Fibroblast of mammary gland (primary cell): ENCODE measurements at regions not wholly inside any gene's neighbourhood (a gene's known extent, or its start where the extent isn't known, plus 50 kb on each side); places are given as distances from the start of the nearest gene placed in this dataset.

Experiments used
- DNase-seq: peaks from one replicate; pipeline ENCODE4 v3.0.0-alpha.2; 2010; ENCODE audit warnings: low read depth
- H3K4me3 ChIP-seq: 2 replicates; pipeline ENCODE4 v1.5.1; 2011; ENCODE audit warnings: low read depth, mild to moderate bottlenecking, low read length, moderate library complexity; ENCODE audit not compliant: control insufficient read depth
- TF ChIP-seq, protein P1 (sequence below): conservative IDR thresholded peaks from 2 replicates; pipeline ENCODE4 v1.5.1; 2011; ENCODE audit warnings: low read depth, low read length, inconsistent platforms; ENCODE audit not compliant: control insufficient read depth, insufficient read depth

DNA sequence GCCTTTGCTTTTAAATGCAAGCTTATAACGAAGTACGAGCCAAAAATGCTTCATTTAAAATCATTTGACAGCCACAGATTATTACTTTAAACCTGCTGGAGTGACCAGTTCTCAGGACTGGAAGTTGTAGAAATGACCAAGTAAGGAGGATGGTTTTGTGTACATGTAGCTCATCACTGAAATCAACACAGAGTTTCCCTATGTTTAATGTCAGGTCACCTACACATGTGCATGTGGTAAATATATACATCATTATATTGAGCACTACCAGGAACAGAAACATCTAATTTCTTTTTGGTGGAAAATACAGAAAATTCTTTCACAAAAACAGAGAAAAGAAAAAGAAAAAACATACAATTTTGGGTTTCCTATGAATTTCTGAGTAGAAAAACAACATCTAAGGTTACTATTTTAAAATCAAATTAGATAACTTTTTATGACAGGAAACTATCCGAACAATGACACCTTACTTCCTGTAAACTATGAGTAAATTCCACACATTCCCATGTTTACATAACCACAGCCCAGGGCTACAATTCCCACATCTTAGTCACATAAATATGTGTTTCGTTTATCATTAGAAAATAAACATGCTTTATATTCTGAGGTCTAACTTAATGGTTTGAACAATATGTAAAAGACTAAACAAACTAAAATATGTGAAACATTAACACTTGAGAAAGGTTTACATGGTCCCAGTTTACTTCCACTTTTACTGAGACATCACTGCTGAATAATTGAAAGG is 73.6 kb downstream of the ZNF281 start:
- no peak overlapping the region for H3K4me3 ChIP-seq
- TF ChIP-seq, protein P1, sequence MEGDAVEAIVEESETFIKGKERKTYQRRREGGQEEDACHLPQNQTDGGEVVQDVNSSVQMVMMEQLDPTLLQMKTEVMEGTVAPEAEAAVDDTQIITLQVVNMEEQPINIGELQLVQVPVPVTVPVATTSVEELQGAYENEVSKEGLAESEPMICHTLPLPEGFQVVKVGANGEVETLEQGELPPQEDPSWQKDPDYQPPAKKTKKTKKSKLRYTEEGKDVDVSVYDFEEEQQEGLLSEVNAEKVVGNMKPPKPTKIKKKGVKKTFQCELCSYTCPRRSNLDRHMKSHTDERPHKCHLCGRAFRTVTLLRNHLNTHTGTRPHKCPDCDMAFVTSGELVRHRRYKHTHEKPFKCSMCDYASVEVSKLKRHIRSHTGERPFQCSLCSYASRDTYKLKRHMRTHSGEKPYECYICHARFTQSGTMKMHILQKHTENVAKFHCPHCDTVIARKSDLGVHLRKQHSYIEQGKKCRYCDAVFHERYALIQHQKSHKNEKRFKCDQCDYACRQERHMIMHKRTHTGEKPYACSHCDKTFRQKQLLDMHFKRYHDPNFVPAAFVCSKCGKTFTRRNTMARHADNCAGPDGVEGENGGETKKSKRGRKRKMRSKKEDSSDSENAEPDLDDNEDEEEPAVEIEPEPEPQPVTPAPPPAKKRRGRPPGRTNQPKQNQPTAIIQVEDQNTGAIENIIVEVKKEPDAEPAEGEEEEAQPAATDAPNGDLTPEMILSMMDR, result no peak
- DNase-seq, result peak; percentile 17

DNA sequence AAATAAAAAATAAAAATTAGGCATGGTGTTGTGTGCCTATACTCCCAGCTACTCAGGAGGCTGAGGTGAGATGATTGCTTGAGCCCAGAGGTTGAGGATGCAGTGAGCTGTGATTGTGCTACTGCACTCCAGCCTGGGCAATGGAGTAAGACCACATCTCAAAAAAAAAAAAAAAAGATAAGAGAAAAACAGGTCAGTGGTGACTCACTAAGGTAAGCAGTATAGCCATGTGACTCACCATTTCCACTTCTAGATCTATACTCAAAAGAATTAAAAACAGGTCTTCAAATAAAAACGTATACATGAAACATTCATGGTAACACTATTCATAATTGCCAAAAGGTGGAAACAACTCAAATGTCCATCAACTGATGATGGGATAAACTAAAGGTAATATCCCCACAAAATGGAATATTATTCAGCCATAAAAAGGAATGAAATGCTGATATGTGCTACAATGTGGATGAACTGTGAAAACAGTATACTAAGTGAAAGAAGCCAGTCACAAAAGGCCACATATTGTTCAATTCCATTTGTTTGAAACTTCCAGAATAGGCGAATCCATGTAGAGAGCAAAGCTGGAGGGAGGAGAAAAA is 75.1 kb downstream of the ZNF281 start:
- DNase-seq, result no peak
- TF ChIP-seq, protein P1, result no peak
- H3K4me3 ChIP-seq, result no peak overlapping the region

DNA sequence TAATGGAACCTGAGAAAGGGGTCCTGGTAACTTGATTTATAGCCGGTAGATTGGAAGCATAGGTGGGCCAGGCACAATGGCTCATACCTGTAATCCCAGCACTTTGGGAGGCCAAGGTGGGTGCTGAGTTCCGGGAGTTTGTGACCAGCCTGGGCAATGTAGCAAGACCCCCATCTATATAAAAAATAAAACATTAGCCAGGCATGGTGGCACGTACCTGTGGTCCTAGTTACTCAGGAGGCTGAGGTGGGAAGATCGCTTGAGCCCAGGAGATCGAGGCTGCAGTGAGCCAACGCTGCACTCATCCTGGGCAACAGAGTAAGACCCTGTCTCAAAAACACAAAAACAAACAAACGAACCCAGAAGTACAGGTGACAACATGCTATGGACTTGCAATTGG is 76.5 kb downstream of the ZNF281 start:
- DNase-seq, result no peak
- TF ChIP-seq, protein P1, result no peak

DNA sequence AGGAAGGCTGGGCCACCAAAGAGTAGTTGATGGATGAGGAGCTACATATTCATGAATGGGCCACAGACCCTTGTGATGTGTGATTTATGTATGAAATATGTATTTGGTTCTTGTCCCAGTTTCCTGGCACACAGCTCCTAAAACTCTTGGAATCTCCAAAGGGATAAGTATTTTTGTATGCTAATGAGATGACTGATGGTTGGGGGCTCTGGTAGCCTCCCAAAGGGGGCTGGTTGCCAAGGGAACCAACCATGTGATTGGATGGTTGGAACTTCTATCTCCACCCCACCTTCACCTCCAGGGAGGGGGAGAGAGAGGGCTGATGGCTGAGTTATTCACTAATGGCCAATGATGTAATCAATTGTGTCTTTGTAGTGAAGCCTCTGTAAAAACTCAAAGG is 77.1 kb downstream of the ZNF281 start:
- no peak overlapping the region for H3K4me3 ChIP-seq
- TF ChIP-seq, protein P1, result no peak
- no peak for DNase-seq

More for the DNA sequence above, 76.5 kb downstream of the ZNF281 start:
- no peak overlapping the region for H3K4me3 ChIP-seq

DNA sequence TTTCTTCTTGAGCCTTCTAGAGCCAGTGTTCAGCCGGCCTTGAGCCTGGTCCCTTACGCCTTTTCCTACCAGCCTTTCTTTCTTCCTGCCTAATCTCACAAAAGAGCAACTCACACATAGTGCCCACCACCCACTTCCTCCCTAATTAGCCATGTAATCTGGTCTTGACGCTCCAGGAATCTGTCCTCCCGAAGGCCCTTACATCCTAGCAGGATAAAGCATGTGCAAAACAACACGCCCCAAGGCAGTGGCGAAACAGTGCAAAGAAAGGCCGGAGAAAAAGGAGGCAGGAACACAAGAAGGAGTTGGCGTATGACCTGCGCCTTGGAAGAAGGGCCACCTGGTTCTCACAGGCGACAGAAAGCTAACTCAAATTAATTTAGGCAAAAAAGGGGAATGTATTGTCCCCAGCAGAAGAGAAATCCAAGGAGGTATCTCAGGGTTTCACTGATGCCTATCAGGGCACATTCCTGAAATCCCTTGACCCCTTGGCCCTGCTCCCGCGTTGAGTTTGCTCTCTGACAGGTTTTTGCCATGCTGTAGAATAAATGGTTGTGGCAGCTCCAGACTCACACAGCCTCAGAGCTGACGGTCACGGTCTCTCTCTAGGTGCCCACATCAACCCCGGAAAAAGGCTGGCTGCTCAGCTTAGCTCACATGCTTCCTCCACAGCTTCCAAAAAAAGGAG is 79.0 kb downstream of the ZNF281 start:
- H3K4me3 ChIP-seq, result no peak overlapping the region
- no peak for DNase-seq
- TF ChIP-seq, protein P1, result no peak

DNA sequence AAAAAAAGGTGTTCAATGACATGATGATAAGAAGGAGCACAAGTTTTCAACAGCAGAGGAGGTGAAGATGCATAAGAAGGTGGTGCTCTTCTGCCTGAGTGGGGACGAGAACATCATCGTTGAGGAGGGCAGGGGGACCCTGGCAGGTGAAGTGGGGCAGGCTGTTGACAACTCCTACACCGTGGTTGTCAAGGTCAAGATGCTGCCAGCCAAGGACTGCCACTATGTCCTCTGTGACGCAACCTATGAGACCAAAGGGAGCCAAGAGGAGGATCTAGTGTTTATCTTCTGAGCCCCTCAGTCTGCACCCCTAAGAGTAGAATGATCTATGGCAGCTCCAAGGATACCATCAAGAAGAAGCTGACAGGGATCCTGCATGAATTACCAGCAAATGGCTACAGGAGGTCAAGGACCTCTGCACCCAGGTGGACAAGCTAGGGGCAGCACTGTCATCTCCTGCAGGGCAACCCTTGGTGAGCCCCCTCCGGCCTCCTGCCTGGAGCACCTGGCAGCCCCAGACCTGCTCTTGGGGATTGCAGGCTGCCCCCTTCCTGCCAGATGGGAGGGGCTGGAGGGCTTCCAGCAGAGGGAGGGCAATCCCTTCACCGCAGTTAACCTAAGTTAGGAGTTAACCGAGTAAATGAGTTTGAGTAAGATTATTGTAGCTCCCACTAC is 80.5 kb downstream of the ZNF281 start:
- H3K4me3 ChIP-seq, result no peak overlapping the region
- no peak for DNase-seq
- TF ChIP-seq, protein P1, result no peak
